UCSD-AML1 (cell line): ENCODE measurements at regions not wholly inside any gene's neighbourhood (a gene's known extent, or its start where the extent isn't known, plus 50 kb on each side); places are given as distances from the start of the nearest gene placed in this dataset.

Experiments used
- DNase-seq: peaks from one replicate; lab custom pipeline; 2025; ENCODE audit not compliant: unreplicated experiment; lab: John Stamatoyannopoulos, UW

DNA sequence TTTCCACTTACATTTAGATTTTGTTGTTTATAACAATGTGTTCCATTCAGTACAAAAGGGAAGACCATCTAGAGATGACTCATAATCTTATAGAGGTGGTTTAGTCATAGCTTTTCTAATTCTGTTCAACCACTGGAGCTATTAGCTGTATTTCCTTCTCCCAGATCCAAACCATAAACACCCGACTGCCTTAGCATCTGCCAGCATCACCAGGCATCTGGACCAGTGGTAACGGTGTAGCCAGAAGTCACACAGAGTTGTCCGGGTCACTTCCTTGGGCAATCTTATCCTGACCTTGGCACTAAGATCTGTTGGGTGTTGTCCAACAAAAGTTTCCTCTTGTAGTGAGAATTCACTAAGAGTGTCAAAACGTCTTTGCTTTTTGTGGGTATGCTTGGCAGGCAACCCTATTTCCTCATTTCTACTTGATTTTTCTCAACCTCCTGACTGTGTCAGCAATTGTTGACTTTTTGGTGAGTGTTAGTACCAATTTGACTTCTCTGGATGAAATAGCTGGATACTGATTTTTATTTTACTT lies 372.1 kb upstream of the B3GALT2 start:
- DNase-seq, result peak; percentile 38

DNA sequence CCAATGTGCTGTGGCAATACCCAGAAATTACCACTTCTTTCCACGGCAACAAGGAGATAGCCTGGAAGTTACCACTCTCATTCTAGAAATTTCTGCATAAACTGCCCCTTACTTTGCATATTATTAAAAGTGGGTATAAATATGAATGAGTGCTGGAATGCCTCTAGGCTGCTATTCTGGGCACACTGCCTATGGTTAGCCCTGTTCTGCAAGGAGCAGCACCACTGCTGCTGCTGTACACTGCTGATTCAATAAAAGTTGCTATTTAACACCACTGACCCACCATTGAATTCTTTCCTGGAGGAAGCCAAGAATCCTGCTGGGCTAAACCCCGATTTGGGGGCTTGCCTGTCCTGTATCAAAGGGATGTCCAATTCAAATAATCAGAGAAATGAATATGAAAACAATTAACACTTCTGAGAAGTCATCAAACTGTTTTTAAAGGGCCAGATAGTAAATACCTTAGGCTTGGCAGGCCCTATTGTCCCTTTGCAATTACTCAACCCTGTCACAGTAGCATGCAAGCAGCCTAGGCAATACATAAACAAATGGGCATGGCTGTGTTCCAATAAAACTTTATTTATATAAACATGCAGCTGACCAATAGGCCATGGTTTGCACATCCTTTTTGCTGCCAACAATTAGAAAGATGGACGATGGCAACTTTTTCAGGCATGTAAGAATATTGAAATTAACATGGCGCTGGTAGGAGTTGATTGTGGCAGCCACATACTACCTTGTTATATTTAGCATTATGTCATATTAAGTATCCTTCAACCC lies 369.4 kb upstream of the B3GALT2 start:
- no peak for DNase-seq

DNA sequence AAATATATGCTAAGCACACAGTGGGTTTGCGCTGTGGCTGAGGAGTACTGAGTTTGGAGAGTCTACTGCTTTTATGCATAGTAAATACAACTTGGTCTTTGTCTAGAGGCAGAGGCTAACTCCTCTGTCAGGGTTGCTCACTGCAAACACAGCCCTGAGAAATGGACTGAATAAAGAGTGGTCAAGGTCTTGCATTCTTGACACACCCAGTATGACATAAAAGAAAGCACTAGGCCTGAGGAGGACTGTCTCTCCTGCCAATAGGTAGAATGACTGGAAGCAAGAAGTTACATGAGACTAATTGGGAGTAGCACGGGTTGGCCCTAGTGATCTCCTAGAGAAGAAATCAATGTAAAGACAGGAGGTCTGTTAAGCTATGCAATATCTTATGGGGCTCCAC lies 367.2 kb upstream of the B3GALT2 start:
- no peak for DNase-seq

DNA sequence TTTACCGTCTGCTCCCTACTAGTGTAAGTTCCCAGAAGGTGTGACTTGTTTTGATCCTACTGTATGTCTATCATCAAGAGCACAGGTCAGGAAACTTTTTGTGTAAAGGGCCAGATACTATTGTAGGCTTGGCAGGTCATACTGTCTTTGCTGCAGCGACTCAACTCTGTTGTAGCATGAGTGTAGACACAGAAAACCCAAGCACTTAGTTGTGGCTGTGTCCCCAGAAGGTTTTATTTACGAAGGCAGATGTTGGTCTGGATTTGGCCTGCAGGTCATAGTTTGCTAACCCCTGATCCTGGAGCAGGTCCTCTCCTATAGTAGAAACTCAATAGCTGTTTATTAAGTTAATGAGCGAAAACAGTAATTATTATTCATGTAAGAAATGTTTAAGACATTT lies 365.9 kb upstream of the B3GALT2 start:
- DNase-seq, result no peak

DNA sequence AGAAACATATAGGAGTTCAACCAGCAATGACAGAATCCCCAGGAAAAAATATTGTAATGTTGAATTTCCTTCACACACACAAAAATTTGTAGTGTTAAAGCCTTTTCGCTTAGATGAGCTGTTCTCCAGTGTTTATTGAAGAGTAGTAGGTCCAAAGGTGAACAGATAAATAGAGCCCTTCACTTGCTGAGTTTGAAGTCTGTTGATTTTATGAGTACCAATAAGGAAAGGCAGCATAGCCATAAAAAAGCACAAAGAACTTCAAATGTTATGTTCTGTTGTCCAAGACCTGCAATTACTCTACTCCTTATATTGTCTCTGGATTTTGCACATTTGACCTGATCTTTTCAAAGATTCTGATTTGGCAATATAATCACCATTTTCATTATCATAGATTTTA lies 362.7 kb upstream of the B3GALT2 start:
- DNase-seq, result no peak

DNA sequence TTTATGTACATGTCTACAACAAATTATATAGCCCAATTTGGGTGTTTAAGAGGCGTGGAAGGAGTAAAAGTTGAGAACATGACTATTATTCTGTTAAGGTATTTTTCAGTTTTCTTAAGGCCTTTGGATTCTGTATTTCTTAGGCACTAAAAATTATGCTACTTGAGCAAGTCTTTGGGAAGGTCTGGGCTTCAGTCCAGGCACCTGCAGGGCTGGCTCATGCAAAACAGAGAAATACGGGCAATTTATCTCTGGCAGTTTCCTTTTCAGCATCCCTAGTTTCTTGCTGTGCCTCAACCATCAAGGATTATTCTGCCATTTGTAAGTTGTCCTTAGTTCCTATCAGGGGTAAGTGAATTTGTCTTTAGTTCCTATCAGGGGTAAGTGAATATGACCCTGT lies 358.8 kb upstream of the B3GALT2 start:
- DNase-seq, result no peak

DNA sequence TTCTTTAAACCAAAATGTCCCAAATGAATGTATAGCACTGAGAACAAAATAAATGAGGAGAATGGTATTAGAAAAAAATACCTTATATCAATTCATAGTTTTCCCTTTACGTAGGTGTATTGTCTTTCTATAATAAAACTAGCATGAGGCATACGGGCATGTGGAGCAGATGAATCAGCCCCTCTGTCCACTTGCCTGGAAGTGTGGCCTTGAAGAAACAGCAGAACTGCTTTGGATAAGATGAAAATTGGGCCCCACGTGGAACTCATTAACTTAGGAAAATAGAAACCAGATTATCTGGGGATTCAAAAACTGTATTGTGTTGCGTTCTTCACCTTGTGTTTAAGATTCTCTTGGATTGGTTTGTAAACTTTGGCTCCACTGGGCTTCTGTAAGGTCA lies 356.8 kb upstream of the B3GALT2 start:
- DNase-seq, result no peak

DNA sequence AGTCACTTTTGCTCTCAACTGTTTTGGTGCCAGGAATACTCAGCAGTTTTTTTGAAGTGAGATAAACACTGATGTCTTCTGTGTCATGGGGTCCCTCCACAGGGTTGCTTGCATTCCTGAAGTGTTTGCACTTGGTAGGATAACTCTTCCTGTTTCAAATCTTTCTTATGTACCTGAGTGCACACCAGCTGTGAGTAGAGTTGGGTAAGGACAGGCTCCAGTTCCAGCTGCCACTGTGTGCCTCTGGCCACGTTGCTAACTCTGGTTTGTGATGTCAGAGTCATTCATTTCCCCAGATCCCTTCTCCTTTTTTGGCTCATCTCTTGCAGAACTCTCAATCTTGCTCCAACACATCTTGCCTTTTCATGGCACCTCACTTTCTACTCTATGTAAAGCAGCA lies 356.3 kb upstream of the B3GALT2 start:
- peak; percentile 10 for DNase-seq

DNA sequence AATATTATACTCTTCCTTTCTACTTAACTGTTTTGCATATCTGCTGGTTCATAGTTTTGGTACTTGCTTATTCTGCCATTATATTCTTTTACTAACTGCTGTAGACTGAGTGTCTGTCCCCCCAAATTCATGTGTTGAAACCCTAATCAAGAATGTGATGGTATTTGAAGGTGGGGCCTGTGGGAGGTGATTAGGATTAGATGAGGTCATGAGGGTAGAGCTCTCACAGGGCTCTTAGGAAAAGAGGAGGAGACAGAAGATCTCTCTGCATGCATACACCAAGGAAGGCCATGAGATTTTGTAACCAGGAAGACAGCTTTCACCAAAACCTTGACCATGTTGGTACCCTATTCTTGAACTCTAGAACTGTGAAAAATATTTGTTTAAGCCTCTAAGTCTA lies 354.1 kb upstream of the B3GALT2 start:
- no peak for DNase-seq

DNA sequence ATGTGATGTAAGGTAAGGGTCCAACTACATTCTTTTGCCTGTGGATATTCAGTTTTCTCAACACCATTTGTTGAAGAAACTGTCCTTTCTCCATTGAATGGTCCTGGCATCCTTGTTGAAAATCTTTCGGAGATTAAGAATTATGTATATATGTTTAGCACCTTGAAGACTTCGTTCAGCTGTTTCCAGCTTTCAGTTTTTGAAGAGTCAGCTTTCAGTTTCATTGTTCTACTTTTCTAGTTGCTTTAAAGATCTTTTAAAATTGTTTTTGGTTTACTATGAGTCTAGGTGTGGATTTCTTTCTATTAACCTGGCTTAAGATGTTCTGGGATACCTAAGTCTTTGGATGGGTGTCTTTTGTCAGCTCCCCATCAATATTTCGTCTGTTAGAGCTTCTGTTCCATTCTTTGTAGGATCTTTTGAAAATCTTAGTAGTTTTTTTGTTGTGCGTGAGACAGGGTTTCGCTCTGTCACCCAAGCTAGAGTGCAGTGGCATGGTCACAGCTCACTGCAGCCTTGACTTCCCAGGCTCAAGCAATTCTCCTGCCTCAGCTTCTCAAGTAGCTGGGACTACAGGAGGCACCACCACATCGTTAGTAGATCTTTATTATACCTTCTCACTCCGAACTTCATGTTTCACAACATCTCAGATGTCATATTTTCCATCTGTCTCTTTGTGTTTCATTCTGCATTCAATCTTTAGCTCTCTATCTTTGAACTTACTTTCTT lies 353.5 kb upstream of the B3GALT2 start:
- DNase-seq, result no peak

DNA sequence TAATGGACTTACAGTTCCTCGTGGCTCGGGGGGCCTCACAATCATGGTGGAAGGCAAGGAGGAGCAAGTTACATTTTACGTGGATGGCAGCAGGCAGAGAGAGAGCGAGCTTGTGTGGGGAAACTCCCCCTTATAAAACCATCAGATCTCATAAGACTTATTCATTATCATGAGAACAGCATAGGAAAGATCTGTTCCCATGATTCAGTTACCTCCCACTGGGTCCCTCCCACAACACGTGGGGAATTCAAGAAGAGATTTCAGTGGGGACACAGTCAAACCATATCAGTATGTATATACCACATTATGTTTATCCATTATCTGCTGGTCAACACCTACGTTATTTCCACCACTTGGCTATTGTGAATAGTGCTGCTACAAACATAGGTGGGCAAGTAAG lies 352.3 kb upstream of the B3GALT2 start:
- no peak for DNase-seq

DNA sequence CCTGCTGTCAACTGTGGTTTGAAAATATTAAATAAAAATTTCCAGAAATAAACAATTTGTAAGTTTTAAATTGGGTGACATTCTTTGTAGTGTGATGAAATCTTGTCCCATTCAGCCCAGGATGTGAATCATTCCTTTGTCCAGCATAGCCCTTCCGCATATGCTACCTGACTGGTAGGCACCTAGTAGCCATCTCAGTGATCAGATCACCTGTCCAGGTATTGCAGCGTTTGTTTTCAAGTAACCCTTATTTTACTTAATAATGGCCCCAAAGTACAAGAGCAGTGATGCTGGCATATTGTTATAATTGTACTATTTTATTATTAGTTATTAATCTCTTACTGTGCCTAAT lies 351.6 kb upstream of the B3GALT2 start:
- no peak for DNase-seq

DNA sequence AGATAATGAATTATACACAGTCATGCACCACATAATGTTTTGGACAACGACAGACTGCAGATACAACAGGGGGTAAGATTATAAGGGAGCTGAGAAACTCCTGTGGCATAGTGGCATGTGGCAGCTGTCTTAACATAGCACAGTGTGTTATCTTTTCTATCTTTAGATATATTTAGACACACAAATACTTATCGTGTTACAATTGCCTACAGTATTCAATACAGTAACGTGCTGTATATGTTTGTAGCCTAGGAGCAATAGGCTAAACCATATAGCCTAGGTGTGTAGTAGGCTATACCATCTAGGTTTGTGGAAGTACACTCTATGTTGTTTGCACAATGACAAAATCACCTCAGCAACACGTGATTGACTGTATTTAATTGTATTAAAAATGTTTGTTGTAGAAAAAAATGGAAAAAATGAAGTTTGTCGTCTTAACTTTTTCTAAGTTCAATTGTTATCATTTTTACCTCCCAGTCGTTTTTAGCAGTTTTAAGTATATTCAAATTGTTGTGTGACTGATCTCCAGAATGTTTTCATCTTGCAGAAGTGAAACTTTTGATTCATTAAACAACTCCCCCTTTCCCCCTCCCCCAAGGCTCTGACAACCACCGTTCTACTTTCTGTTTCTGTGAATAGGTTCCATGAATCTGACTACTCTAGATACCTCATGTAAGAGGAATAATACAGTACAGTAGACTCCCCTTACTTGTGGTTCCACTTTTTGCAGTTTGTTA lies 351.0 kb upstream of the B3GALT2 start:
- DNase-seq, result no peak

DNA sequence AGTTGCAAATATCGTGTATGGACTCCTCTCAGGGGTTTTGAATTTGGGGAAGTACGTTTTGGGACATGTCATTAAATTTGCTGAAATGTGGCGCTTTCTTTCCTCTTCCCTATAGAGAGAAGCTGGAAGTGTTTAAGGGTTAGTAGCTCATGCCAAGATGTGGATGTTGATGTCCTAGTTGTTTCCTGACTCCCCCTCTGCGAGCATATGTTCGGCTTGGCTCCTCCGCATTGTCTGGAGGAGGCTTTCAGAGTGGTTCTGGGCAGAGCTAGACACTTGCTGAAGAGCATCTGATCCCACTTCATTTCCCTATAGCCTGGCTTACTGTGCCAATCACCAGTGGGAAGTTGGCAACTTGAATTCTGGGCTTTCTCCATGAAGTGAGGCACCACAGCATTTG lies 347.4 kb upstream of the B3GALT2 start:
- DNase-seq, result peak; percentile 14

DNA sequence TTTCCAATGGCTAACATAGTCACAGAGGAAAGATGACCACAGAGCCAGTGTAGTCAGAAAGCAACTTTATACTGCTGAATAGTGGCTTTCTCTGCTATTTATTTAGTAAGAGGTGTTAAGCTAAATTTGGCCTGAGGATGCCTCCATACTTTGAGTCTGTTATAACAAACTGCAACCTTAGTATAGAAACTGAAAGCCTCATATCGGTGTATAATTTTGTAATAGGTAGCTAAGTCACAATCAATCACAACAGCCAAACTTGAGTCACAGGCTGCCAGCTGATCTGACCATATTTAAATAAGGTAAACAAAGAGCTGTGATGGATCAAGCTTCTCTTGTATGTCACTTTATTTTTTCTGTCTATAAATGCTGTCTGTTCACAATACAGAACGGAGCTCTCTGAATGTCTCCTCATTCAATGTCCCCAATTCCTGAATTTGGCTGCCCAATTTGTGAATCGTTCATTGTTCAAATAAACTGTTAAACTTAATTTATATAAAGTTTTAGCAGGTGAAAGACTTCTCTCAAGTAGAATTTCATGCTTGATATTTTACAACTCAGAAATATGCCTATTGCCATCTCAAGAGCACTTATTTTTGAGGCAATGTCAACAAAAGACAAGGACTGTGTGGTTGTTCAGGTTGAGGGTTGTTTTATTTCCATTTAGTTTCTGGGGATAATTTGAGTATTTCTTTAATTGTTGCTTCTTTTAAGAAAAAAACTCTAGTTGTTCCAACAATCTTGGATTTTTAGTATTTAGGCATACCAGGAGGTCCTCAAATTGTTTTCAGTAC lies 339.7 kb upstream of the B3GALT2 start:
- DNase-seq, result no peak

DNA sequence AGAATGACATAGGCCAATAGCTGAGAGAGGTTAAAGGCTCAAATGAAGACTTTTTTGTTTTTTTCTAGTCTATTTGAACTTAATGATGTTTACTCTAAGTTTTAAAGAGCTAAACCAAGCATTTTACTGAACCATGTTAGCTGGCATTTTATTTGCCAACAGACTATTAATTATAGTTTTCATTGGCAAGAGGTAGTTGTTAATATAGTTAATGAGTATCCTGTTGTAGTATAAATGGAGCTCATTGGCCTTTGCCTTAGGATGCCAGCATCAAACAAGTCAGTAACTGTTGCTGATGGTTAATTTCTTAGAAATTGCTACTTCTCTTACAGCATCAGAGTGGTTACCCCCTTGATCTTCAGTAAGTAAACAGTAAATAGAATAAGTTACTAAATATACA lies 339.0 kb upstream of the B3GALT2 start:
- no peak for DNase-seq

DNA sequence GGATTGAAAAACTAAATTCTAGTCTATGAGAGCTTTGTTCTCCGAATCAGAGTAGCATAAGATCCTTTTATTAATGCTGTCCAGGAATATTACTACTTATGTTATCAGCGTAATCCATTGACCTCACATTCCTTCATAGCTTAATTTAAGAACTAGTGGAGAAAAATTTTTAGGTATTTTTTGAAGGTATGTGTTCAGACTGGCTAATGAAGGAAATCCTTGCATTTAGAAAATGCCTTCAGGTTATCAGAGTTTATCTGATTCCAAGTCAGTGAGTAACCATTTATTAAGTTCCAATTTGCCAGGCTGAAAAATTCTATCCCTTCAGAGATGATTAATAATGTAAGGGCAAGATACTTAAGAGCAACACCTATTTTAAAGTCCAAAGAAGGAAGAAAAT lies 338.2 kb upstream of the B3GALT2 start:
- no peak for DNase-seq

DNA sequence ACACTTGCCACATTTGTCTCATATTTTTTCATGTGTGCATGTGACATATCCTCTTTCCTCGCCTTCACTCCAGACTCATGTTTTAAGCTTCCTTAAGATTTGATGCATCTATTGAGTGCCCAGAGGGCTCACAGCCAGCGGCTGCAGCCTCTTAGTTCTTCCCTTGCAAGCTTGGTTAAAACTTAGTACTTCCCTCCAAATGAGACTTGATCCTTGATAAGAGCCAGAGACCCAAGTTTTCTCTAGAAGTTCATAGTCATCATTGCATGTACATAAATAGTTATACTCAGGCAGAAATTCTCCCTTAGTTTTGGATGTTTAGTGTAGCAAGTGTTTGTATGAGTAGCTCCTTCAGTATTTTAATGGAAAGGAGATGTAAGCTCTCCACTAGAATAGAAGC lies 337.6 kb upstream of the B3GALT2 start:
- no peak for DNase-seq

DNA sequence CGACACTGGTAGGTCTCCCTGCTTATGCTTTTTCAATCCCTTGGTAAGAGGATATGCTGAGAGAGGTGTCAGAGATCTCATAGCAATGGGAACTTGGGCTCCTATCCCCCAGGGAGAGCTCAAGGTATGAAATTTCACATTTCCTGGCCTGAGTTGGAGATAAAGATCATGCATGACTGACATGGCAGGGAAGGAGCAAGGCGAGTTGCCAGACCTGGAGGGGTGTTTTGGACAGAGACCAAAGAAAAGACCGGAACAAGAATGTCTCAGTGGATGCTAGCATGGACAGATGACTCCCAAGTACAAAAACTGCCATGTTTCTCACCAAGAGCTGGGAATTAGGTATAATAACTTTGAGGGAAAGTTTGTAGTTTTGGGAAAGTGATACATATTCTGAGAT lies 334.1 kb upstream of the B3GALT2 start:
- no peak for DNase-seq

DNA sequence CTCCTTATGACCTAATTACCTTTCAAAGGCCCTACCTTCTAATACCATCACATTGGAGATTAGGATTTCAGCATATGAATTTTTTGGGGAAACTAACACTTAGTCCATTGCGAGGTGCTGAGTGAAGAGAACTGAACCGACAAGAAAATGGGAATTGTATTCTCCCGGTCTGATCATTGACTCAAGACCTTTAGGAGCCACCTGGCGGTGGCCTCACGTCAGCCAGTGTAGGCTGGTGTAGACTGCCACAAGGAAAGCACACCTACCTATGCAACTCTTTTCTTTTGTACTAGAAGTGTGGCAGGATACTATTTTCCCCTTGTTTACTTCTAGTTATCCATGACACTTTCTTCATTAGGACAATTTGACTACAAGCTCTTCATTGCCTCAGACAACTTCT lies 333.5 kb upstream of the B3GALT2 start:
- DNase-seq, result no peak

DNA sequence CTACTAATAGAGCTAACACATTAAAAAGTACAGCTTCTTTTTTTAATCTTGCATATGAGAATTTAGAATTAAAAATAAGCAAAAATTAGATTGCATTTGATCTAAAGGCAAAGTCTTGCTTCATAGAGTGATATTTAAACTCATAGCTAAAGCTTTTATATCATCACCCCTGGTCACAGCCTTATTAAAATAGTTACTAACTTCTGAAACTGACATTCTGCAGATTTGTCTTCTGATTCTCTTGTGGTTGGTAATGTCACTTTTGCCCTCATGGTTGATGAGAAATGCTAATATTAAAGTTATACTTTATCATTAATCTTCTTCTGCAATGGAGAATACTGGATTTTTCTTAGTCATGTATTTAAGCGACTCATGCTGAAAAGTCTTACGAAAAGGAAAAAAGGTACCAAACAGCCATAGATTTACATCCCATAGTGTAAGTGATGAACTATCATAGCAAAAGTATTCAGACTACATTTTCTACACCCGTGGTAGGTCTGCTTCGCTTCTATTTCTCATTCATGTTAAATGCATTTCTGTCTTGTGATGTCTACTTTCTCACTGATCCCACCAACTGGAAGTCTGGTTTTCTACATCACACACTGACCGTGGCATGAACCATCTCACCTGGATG lies 330.5 kb upstream of the B3GALT2 start:
- DNase-seq, result no peak
